HG03342 (cell line): ENCODE measurements at regions not wholly inside any gene's neighbourhood (a gene's known extent, or its start where the extent isn't known, plus 50 kb on each side); places are given as distances from the start of the nearest gene placed in this dataset.

Source experiments
- ATAC-seq: cut with Tn5 transposase; IDR thresholded peaks from one replicate; pipeline ENCODE4 v1.9.1; 2021; ENCODE audit warnings: mild to moderate bottlenecking, moderate library complexity; ENCODE audit not compliant: unreplicated experiment

DNA sequence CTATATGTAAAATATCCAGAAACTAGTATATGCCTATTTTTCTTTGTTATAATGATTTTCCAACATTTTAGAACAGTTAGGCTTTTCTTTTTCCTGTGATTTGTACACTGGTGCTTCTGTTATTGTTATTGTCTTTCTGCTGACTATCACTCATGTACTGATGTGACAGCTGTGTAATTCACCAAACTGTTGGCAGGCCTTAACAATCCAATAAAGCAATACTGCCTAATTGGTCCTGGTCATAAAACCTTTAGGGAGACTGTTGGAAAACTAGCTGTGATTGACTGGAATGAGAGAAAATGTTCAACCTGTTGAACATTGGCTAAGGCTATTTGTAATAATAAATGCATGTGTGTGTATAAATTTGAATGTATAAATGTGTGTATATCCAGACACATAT lies 956.6 kb downstream of the REEP3 start:
- no peak for ATAC-seq

- ATAC-seq: no peak
Observed at GRCh38 chr10:64484811-64485330, 963.7 kb downstream of the REEP3 start.

DNA sequence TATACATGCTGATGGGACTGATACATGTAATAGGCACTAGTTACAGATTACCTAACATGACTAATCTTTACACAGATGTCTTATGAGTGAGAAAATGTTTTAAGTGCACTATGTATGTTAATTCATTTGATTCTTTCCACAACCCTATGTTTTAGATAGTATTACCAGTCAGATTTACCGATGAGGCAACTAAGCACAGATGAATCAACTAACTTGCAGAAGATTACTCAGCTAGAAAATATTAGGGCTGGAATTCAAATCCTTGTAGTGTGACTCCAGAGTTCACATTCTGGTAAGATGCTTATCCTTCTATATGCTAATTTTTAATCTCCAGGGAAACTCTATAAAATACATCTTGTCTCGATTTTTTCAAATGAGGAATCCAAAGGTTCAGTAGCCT lies 964.9 kb downstream of the REEP3 start:
- no peak for ATAC-seq

- no peak for ATAC-seq
Observed at GRCh38 chr10:64486901-64487300, 965.7 kb downstream of the REEP3 start.

- ATAC-seq: no peak
Observed at GRCh38 chr10:64494901-64495300, 973.7 kb downstream of the REEP3 start.

DNA sequence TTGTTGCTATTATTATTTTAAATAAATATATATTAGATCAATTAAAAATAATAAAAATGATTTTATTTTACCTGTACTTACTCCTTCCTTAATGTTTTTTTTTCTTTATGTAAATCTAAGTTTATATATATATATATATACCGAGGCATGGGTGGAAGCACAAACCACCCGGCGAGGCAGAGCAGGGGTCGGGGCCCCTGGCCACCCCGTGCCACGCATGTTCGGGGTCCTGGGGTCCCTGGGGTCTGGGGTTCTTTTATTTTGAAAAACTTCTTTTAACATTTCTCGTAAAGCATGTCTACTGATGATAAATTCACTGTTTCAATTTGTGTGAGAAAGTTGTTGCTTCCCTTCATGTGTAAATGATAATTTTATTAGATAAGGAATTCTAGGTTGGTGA lies 976.1 kb downstream of the REEP3 start:
- ATAC-seq: no peak

- no peak for ATAC-seq
Observed at GRCh38 chr10:64501807-64502206, 980.6 kb downstream of the REEP3 start.

- no peak for ATAC-seq
Observed at GRCh38 chr10:64502936-64503335, 981.7 kb downstream of the REEP3 start.

- ATAC-seq: no peak
Observed at GRCh38 chr10:64503429-64503828, 982.2 kb downstream of the REEP3 start.

DNA sequence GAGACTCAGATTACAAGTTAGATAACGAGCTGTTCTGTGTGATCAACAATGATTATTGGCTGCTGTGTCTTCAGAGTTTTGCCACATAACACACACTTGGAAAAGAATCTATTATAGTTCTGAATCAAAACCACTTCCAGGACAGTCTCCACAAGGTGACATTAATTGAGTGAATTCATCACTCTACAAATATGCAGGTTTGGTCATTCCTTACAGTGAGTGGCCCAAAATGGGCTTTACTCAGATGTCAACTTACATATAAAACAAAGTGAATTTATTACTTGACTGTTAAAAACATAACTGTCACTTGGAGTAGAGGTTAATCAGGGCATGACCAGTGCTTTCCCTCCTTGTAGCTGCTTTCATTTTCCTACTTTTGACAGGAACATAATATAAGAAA lies 984.3 kb downstream of the REEP3 start:
- ATAC-seq: no peak

GRCh38 chr10:64506963-64507362 lies 985.8 kb downstream of the REEP3 start:
- no peak for ATAC-seq

- no peak for ATAC-seq
Observed at GRCh38 chr10:64507651-64508028, 986.4 kb downstream of the REEP3 start.

DNA sequence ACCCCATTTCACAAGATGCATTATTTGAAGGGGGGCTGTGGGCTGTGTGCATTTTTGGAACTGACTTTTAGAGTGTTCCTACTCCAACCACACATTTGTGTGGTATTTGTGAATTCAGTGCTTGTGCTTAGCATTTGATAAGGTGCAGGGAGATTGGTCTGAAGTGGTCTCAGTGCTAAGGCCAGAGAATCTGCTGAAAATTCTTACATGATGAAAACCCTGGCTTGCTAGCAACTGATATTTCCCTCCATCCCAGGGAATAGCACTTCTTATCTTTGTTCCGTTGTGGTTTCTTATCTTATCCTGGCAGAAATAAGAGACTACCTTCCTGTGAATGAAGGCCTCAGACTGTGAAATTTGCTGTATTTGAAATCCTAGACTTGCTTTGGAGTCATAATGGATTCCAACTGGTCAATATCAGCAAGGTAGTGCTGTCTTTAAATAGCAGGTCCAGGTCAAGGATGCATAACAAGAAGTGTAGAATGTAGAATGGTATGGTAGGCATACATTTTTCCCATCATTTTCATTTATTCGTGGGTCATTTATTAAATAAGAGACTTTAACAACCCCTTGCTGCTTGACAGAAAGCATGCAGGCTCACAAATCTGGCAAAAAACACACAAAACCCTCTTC lies 986.9 kb downstream of the REEP3 start:
- no peak for ATAC-seq

DNA sequence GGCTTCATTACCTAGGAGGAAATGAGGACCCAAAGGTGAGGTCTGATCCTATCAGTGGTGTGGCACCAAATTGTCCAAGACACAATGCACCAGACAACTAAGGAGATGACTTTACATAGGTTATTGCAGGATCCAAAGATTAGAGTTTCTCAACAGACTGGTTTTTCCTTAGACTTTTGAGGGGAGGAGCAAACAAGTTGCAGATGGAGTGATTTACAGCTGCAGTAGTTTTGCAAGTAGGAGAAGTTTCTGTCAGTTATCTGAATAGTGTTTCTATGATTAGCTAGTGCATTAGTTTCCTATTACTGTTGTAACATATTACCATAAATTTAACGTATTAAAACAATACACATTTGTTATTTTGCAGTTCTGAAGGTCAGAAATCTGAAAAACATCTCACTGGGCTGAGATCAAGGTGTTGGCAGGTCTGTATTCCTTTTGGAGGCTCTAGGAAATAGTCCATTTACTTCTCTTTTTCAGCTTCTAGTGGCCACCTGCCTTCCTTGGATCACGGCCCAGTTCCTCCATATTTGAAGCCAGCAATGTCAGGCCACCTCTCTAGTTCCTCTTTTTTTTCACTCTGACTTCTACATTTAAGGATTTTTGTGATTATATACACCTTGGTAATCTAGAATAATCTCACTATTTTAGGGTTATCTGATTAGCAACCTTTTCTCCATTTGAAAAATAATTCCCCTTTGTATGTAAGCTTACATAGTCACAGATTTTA lies 994.9 kb downstream of the REEP3 start:
- no peak for ATAC-seq

DNA sequence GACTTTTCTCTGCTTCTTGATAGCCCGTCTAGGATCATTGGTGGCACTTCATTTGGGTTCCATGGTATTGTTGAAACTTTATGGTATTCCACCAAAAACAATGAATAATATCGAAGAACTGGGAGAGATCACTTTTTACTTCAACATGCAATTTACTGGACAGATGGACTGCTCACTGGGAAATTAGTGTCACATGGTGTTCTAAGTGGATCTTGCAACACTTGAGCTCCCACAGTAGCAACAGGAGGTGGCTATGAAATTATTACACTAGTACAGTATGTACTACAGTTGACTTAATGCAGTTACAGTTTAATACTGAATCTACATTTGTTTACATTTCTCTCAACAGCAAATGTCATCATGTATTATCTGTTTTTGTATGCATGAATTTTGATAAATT lies 997.3 kb downstream of the REEP3 start:
- no peak for ATAC-seq

DNA sequence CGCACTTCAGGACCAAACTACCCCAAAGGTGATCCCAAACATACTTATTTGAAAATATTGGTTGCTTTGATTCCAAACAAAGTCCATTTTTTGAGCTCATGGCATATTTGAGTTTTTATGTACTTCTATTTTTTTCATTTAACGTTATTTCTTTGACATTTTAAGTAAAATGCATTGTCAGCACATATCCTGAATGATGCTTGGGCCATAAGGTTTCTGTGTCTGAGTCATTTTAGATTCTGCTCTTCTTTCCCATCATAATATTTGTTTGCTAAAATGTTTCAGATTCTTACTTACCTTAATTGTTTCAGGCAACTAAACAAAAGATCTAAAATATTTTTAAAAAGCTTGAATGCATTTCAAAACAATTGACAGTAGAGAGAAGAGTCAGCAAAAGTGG lies 998.2 kb downstream of the REEP3 start:
- no peak for ATAC-seq

GRCh38 chr10:64519831-64520230 lies 998.6 kb downstream of the REEP3 start:
- ATAC-seq: no peak

GRCh38 chr10:64523065-64523759 lies 1002.0 kb downstream of the REEP3 start:
- no peak for ATAC-seq

DNA sequence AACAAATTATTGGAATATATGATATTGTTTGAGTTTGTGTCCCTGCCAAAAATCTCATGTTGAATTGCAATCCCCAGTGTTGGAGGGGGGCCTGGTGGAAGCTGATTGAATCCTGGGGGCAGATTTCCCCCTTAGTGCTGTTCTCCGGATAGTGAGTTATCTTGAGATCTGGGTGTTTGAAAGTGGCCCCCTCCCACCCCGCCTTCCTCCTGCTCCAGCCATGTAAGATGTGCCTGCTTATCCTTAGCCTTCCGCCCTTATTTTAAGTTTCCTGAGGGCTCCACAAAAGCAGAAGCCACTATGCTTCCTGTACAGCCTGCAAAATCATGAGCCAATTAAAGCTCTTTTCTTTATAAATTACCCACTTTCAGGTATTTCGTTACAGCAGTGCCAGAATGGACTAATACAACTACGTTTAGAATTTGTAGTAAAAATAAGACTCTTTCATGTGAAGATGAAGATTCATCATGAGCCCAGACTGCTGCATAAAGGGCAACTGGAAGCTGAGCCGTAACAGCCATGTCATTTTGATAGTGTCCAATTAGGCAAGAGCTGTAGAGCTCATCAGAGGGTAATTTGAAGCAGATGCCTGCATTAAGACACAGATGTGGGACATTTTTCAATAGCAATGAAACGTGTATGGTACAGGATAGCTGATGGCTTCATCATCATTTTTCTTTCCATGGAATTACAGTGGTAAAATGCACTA lies 1007.2 kb downstream of the REEP3 start:
- ATAC-seq: no peak

GRCh38 chr10:64529003-64529350 lies 1007.8 kb downstream of the REEP3 start:
- ATAC-seq: no peak

DNA sequence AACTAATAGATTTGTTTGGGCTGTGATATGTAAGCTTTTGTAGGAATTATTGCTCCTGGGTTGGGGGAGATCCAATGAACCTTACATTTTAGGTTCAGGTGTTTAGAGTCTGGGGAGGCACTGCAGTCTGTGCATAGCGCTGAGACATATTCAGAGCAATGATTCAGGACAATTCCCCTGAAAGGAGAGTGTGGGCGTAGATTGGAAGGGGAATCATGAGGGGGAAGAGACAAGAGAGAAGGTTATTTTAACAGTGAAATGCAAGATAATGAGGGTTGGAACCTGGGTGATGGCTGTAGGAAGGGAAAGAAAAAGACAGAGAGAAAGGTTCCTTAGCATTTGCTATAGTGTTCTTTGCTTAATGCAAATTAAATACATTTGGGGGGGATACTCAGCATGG lies 1013.4 kb downstream of the REEP3 start:
- no peak for ATAC-seq
